Neural progenitor cell (in vitro differentiated cells): ENCODE measurements at regions not wholly inside any gene's neighbourhood (a gene's known extent, or its start where the extent isn't known, plus 50 kb on each side); places are given as distances from the start of the nearest gene placed in this dataset.

Experiments
- EZH2 ChIP-seq: fragments of 200-600 bp; sonication (generic); IDR thresholded peaks from 2 replicates; pipeline ENCODE4 v1.6.1; 2017; ENCODE audit warnings: antibody characterized with exemption, mild to moderate bottlenecking, moderate library complexity
- TF ChIP-seq, protein P1 (sequence below): fragments of 200-600 bp; sonication (generic); IDR thresholded peaks from 2 replicates; pipeline ENCODE4 v1.5.1; 2017; ENCODE audit warnings: antibody characterized with exemption, mild to moderate bottlenecking

DNA sequence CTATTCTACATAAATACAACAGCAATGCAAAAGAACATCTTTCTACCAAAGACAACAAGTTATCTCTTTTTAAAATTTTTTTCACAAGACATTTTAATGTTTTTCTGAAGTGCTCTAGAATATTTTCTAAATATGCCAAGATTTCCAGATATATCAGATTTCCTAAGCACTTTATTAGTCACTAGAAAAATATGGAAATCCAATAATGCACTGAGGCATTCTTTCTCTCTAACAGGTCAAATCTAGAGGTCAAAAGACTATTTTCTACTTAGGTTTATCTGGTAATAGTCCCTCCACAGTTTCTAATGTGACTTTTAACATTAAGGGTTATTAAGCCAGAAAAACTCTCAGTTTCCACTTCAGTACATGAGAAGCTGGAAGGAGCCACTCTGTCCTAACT is 1041.2 kb upstream of the INTU start:
- TF ChIP-seq, protein P1, sequence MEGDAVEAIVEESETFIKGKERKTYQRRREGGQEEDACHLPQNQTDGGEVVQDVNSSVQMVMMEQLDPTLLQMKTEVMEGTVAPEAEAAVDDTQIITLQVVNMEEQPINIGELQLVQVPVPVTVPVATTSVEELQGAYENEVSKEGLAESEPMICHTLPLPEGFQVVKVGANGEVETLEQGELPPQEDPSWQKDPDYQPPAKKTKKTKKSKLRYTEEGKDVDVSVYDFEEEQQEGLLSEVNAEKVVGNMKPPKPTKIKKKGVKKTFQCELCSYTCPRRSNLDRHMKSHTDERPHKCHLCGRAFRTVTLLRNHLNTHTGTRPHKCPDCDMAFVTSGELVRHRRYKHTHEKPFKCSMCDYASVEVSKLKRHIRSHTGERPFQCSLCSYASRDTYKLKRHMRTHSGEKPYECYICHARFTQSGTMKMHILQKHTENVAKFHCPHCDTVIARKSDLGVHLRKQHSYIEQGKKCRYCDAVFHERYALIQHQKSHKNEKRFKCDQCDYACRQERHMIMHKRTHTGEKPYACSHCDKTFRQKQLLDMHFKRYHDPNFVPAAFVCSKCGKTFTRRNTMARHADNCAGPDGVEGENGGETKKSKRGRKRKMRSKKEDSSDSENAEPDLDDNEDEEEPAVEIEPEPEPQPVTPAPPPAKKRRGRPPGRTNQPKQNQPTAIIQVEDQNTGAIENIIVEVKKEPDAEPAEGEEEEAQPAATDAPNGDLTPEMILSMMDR: no peak
- no peak for TF ChIP-seq EZH2
